ENCODE measurements at regions not wholly inside any gene's neighbourhood (a gene's known extent, or its start where the extent isn't known, plus 50 kb on each side); places are given as distances from the start of the nearest gene placed in this dataset.

- H4K91ac ChIP-seq (replicated peaks; ENCODE audit: insufficient read length, low read length): no peak overlapping the region
- H3K18ac ChIP-seq (ENCODE audit: extremely low read depth, low read length): no peak overlapping the region
- H3K27ac ChIP-seq (ENCODE audit: low read depth, low read length): no peak overlapping the region
- no peak overlapping the region for H3K4me2 ChIP-seq (ENCODE audit: insufficient read depth in 1 of 2, low read depth in 2 of 2, low read length in 2 of 2)
- H3K36me3 ChIP-seq (ENCODE audit: control insufficient read depth in 2 of 4, insufficient read depth in 4 of 4, low read length in 3 of 4): no peaks in the 10 kb centered on the region
- H3K14ac ChIP-seq (ENCODE audit: insufficient read length): no peak overlapping the region
- no peaks in the 10 kb centered on the region for H3K79me2 ChIP-seq (ENCODE audit: control insufficient read depth in 1 of 2, insufficient read depth in 2 of 2, low read length in 2 of 2)
- H2BK120ac ChIP-seq (replicated peaks; ENCODE audit: low read depth, low read length): no peak overlapping the region
- CTCF ChIA-PET (ENCODE audit: partially characterized antibody): interaction anchor here (0.6 kb wide), 1 partner anchor 8 kb away, joined by 3 read pairs; no protein-coding TSS in a partner anchor
- no peaks in the 10 kb centered on the region for H3K79me1 ChIP-seq (ENCODE audit: low read depth, low read length)
- no peaks in the 10 kb centered on the region for H4K20me1 ChIP-seq (replicated peaks in 1 of 2; ENCODE audit: control insufficient read depth in 1 of 2, insufficient read depth in 2 of 2, low read length in 2 of 2)
- no peak overlapping the region for H2BK20ac ChIP-seq (ENCODE audit: low read length)
- no peaks in the 10 kb centered on the region for H3K27me3 ChIP-seq (replicated peaks in 1 of 4; ENCODE audit: control insufficient read depth in 3 of 4, extremely low read depth in 1 of 4, insufficient read depth in 3 of 4, low read length in 3 of 4)
- H2BK5ac ChIP-seq (ENCODE audit: low read depth, low read length): no peak overlapping the region
- no peak overlapping the region for H3K56ac ChIP-seq (replicated peaks; ENCODE audit: insufficient read length, low read depth, low read length)
- H4K8ac ChIP-seq (ENCODE audit: extremely low read depth, insufficient read depth, low read length): no peak overlapping the region
- no peaks in the 10 kb centered on the region for H3K23me2 ChIP-seq (ENCODE audit: low read depth, low read length)
- H4K5ac ChIP-seq (ENCODE audit: insufficient read length, low read depth, low read length): no peak overlapping the region
- DNase-seq (ENCODE audit: low read depth in 1 of 2, low spot score in 2 of 2) (no peak), FAIRE-seq (no peak)
- H3K4me3 ChIP-seq (ENCODE audit: extremely low read depth in 1 of 4, insufficient read depth in 2 of 4, low read depth in 3 of 4, low read length in 4 of 4): no peak overlapping the region
- POLR2A ChIA-PET (ENCODE audit: partially characterized antibody): interaction anchor here (0.7 kb wide), 1 partner anchor 11 kb away, joined by 3 read pairs; no protein-coding TSS in a partner anchor
- H3K9ac ChIP-seq (replicated peaks in 1 of 4; ENCODE audit: extremely low read depth in 1 of 4, low read depth in 3 of 4, low read length in 3 of 4): no peak overlapping the region
- no peak overlapping the region for H2AFZ ChIP-seq (ENCODE audit: low read length)
- H3K4me1 ChIP-seq (replicated peaks in 1 of 4; ENCODE audit: control insufficient read depth in 3 of 4, insufficient read depth in 4 of 4, low read length in 3 of 4): no peaks in the 10 kb centered on the region
- H3K23ac ChIP-seq (ENCODE audit: insufficient read length): no peak overlapping the region
- H3K4ac ChIP-seq (replicated peaks; ENCODE audit: insufficient read length, low read depth, low read length): no peak overlapping the region
- WGBS, 2 experiments (ENCODE audit: extremely low coverage in 1 of 2, insufficient coverage in 1 of 2, insufficient read length in 1 of 2, insufficient replicate concordance in 2 of 2, low coverage in 1 of 2, low lambda C conversion rate in 2 of 2, missing lambda C conversion rate in 1 of 2): 92% methylated on average over 7 of the region's 7 CpGs; no CpG with 5 or more reads in 1 of the 2 experiments
- no peaks in the 10 kb centered on the region for H3K9me3 ChIP-seq (ENCODE audit: insufficient read depth in 2 of 2, low read depth in 1 of 2, low read length in 1 of 2)
- TF ChIP-seq MAX (IDR thresholded peaks at IDR 0.05): no peak
- TF ChIP-seq HDAC6 (IDR thresholded peaks at IDR 0.05; ENCODE audit: low read depth, low read length): no peak
- no peak for TF ChIP-seq ATF3 (IDR thresholded peaks at IDR 0.05; ENCODE audit: insufficient read depth, low read depth, low read length)
- TF ChIP-seq SP1 (IDR thresholded peaks at IDR 0.05; ENCODE audit: low read depth, low read length): no peak
- no peak overlapping the region for H2BK15ac ChIP-seq (ENCODE audit: low read length)
- H2BK12ac ChIP-seq (ENCODE audit: low read depth, low read length): no peak overlapping the region
- H2AK5ac ChIP-seq (ENCODE audit: low read depth, low read length): no peak overlapping the region
Observed at GRCh38 chrX:53768865-53769264, 82.3 kb upstream of the HUWE1 start.

All from H1 (cell line).